GM18951 (cell line): ENCODE measurements at regions not wholly inside any gene's neighbourhood (a gene's known extent, or its start where the extent isn't known, plus 50 kb on each side); places are given as distances from the start of the nearest gene placed in this dataset.
"Not testable (repeated sequence)": the region's sequence is repeated elsewhere in the genome, so short reads cannot be mapped to it uniquely, and the experiment has no call there.

Source experiments
- POLR2A ChIP-seq: IDR thresholded peaks from 4 replicates; pipeline ENCODE4 v1.6.1; 2011; ENCODE audit warnings: mild to moderate bottlenecking; ENCODE audit not compliant: insufficient read length, insufficient read depth; ENCODE audit errors: extremely low read depth
- in situ Hi-C: fragments of 300-500 bp; cut with MboI; formaldehyde crosslinking; loops from one replicate; pipeline ENCODE4 v1.12.0; 2022; ENCODE audit warnings: low sequenced_read_pairs, mixed read lengths, inconsistent platforms; ENCODE audit not compliant: unreplicated experiment

DNA sequence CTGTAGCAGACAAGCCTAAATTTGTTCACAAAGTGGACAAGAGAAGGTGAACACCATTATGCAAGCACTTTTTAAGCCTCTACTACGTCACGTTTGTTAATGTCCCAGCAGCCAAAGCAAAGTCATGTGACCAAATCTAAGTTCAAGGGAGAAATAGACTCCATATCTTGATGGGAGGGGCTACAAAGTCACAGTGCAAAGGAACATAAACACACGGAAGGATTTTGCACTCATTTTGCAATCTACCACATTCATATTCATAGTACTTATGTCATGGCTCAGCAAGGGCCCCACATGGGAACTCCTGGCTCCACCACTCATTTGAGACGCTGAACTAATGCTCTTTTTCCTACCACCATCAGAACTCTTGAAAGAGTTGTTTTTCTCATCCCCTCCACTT is 139.0 kb upstream of the JADE1 start:
- in situ Hi-C loops, result no loop called here
- TF ChIP-seq POLR2A, result no peak

DNA sequence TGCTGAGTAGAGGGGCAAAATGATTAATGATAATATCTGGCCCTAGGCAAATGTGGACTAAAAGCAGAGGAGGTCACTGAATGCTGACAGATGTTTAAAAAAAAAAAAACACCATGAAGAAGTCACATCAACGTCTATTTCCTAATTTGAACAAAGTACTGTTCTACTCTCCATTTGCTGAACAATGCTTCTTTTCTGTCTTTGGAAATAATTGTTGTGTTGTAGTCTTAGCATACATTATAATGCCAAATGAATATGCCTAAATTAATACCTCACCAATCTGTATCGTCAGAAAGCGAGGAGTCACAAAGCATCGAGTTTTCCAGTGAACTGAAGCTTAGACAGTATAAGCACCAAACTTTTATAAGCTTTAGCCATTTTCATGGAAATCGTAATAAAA is 140.9 kb upstream of the JADE1 start:
- no peak for TF ChIP-seq POLR2A
- in situ Hi-C loops, result no loop called here

DNA sequence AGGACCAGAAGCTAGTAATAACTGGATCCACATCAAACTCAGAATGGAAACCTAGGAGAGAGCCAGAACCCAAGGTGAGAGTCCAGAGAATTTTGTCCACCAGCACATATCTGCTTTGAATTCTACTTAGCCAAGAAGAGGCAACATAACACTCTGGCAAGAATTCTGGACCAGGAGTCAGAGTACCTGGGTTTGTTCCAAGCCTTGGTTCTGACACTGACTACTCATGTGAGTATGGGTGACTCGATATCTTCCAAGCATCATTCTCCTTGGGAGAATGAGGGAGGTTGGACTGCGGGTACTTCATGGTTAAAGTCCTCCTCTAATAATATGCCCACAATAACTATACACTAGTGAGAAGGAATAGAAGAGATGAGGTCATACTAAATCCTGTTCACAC is 144.0 kb upstream of the JADE1 start:
- no peak for TF ChIP-seq POLR2A
- in situ Hi-C loops, result no loop called here

DNA sequence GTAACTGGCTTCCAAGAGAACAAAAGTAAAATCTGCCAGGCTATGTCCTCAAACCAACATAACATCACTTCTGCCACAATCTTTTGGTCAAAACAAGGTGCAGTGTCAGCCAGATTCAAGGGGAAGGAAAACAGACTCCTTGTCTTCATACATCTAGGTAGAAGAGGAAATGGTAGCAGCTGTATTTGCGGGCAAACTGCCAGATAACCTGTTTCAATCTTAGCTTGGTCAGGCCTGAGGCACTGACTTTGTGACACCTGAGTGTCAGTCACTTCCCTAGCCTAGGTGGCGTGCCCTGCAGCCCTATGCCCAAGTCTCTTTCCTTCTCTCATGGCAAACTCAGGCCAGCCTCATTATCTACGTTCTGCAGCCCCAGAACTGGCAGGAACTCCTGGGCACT is 146.2 kb upstream of the JADE1 start:
- TF ChIP-seq POLR2A, result no peak
- in situ Hi-C loops, result no loop called here

DNA sequence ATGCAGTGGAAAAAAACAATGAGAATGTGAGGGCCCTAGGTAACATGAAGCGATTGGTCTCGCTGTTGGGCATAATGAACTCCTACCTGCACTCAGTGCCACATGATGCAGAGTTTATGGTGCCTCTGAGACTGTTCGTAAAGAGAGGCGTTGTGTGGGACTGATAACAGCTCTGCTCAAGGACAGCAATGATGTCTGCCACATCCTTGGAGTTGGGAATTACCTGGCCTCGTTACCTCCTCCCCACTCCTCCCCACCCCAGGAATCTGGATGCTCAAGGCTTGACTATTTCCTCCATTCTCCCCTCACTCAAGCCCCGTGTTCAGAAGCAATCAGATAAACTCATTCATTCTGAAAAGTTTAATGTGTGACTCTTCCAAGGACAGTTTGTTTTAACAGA is 148.0 kb upstream of the JADE1 start:
- in situ Hi-C loops, result no loop called here
- TF ChIP-seq POLR2A, result no peak

DNA sequence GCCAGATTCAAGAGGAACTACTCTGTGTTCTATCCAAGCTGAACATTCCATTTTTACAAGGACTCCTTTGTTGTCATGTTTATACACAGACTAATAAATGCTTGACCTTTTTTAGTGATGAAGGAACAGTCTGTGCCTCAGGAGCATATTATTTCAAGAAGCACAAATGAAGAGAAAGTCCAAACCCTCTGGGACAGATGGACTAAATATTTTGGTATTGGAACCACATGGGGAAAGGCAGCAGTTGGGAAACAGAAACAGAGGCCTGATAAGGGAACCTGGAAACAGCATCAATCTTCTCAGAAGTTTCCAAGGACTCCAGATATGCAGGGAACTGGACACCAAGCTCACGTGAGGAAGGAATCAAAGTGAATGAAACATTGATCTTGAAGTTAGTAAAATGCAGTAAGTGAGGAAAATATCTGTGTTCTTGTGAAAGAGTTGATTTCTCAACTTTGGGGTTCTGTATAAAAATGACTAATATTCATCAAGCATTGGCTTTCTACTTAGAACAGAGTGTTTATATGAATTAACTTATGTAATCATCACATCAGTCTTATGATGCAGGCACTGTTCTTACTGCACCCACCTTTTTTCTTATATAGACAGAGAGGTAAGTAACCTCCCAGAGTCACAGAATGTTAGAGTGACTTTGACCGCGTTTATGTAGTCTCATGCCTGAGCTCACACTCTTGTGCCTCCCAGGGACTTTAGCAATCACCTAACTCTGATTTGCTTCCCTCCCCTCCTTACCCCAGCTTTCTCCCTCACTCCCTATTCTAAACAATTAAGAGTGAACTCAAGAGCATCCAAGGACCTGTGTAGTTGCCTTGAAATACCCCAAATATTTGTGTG is 148.9 kb upstream of the JADE1 start:
- in situ Hi-C loops, result no loop called here
- TF ChIP-seq POLR2A, result no peak

DNA sequence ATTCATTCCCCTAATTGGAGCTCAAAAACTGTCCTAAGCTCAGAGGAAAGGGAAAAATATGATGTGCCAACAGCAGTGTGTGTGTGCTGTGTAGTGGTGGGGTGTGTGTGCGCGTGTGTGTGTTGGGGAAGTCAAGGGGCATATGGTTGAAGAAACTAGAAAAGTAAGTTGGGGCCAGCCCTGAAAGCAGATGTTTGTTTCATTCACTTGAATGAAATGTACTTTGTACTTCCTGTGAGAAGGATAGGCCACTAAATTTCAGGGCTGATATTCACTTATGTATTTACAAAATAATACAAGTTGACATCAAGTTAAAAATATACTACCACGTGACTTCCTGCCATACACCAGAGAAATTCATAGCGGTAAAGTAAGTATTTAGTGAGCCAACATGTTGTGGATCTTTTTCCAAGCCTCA is 151.3 kb upstream of the JADE1 start:
- no peak for TF ChIP-seq POLR2A
- in situ Hi-C loops, result no loop called here

DNA sequence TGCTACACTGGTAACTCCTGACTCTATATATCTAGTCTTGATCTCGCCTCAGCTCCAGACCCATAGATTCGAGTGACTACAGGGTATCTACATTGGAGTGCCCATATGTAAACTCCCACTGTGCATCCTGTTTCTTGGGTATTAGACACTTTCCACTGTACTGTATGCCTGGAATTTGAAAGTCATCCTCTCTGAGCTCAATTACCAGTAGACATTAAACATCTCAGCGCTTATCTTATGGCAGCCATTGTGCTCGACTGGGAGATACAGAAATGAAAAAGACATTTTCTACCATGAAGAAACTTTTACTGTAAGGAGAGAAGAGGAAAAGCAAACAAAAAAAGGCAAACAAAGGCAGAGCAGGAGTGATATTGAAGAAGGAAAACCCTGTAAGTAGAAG is 151.9 kb upstream of the JADE1 start:
- in situ Hi-C loops, result no loop called here
- TF ChIP-seq POLR2A, result no peak

DNA sequence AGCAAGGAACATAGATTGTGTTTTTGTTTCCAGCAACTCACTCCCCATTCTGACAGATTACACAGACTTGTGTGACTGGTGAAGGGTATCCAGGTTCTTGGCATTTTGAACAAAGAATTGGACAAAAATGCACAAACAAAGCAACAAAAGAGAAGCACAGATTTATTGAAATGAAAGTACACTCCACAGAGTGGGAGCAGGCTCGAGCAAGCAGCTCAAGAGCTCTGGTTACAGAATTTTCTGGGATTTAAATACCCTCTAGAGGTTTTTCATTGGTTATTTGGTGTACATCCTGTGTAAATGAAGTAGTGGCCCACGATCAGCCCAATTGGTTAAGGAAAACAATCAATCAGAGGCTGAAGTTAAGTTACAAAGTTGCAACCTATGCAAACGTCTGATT is 155.0 kb upstream of the JADE1 start:
- no peak for TF ChIP-seq POLR2A
- in situ Hi-C loops, result no loop called here

DNA sequence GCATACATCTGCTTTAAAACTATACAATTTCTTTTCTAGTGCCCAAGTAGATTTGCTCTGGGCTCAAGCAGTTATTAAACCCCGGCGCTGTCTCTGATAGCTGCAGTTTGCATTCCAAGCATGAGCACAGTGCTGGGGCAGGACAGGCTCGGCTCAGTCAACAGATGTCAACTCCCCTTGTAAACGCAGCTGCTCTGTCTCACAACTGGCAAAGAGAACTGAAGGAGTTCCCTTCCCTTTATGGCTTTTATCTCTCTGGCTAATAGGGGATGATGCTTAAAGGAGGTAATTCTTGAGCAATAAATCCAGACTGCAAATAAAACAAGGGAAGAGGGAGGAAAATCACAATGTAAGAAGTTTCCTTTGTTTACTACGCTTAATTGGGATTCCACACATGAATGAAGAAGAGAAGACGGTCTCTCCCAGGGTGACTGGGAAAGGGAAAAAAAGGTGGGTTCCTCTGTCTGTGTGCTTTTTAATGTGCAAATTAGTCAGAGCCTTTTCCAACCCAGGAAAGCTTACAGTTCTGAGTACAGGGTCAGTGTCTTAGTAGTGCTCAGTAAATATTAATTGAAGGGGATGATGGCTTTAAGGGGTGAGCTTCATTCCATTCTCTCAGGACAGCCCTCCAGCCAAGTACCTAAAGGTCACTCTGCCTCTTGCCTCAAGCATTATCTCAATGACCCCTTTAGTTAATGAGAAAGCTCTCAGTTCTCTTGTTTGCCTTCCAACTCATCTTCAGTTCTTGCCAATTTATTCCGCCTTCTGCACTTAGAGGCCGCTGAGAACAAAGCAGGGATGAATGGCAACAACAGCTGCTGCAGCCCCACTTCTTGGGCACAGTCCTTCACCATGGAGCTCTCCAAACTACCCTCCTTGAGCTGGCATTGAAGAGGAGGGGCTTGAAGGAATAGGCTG is 155.7 kb upstream of the JADE1 start:
- in situ Hi-C loops, result no loop called here
- no peak for TF ChIP-seq POLR2A

DNA sequence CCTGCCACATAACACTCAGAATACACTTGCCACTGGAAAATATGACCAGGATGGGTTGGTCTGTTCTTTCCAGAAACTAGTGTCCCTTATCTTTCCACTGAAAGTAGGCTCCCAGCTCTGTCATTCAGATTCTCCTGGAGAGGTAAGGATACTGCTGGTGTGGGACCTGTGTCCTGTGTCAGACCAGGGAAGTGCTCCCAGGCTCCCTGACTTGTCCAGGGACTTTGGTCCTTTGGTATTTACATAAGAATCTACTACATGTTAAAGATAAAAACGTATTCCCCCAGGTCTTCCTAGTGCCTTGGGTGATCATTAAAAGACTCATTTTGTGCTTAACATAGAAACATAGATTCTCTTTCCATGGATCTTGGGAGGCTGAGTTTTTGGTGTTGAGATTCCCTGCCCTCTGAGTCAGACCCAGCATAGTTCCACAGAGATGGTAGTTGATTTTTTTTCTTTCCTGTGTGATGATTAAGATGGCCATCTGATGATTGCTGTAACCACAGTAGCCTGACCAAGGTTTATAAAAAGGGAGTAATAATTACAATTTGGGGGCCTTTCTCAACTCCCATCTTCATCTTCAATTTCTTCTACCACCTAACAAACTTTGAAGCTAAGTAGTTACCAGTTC is 159.8 kb upstream of the JADE1 start:
- TF ChIP-seq POLR2A, result no peak

DNA sequence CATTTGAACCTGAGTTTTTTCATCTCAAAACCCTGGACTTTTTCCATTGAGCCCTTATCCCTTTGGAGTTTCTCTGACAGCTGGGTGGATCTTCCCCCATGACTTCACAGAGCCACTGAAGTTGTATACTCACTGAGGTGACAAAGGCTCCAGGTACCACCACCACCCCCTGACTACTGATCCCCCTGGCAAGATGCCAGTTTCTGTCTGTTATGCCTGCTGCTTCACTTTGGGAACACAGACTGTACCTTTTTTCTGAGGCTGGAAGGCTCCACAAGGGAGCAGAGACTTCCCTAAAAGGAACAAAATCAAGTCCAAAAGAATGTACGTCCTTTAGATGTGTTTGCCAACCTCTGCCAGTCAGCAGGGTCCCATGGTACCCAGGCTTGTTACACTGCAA is 160.3 kb upstream of the JADE1 start:
- TF ChIP-seq POLR2A, result no peak
- in situ Hi-C loops, result no loop called here

More for the DNA sequence above, 159.8 kb upstream of the JADE1 start:
- in situ Hi-C loops, result no loop called here

DNA sequence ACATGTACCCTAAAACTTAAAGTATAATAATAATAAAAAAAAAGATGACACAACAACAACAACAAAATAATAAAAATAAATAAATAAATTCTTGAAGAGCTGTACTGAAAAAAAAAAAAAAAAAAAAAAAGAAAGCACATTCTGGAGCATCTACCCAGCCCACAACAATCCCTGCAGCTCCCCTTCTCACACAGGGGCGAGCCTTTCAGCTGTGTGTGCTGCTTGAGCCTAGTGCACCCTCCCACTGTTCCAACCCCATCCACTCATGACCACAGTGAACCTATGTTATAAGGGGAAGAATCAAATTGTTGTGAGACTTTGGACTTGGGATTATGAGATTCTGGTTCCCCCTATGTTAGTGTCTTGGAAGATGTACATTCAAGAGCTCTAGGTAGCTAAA is 161.5 kb upstream of the JADE1 start:
- TF ChIP-seq POLR2A, result no peak

DNA sequence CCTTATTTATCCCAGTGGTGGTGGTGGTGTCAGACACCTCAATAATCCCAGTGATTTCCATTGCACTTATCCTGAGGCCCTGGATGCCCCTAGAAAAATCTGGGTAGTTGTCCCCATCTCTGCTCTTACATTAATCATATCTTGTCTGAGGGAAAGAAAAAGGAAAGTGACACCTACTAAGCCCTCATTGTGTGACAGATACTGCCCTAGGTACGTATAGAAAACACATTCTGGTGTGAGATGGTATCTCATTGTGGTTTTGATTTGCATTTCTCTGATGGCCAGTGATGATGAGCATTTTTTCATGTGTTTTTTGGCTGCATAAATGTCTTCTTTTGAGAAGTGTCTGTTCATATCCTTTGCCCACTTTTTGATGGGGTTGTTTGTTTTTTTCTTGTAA is 162.6 kb upstream of the JADE1 start:
- in situ Hi-C loops, result not testable (repeated sequence)

More for the DNA sequence above, 161.5 kb upstream of the JADE1 start:
- in situ Hi-C loops, result no loop called here

DNA sequence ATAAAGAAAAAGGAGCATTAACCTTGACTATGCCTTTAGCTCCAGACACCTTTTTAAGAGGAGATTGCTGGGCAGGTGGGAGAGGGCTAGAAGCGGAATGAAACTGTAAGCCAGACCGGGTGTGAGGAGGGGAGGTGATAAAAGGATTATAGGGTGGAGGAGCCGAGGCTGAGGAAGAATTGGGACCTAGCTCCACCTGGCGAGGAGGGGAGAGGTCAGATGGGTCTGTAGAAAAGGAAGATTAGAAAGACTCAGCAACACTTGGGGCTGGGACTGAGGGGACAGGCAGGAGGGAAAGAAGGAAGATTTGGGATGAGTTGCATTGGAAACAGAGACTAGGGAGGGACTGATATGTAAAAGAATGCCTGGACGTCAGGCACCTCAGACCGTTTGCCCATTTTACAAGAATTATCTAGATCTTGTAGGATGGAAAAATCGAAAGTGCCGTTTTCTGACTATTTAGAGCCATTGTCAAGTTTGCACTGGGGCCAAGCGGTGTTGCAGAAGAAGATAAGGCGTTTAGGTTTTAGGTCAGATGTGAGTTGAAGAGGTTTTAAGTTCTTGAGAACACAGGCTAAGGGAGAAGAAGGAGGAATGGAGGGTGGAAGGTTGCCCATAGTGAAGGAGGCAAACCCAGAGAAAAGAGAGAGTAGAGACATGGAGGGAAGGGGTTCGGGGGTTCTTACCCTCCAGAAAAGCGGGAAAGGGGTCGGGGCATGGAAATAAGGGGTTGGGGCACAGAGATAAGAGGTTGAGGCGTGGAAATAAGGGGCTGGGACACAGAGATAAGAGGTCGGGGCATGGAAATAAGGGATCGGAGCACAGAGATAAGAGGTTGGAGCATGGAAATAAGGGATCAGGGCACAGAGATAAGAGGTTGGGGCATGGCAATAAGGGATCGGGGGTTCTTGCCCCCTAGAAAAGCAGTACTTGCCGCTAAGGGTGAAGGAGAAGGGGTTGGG is 164.5 kb upstream of the JADE1 start:
- in situ Hi-C loops, result not testable (repeated sequence)

DNA sequence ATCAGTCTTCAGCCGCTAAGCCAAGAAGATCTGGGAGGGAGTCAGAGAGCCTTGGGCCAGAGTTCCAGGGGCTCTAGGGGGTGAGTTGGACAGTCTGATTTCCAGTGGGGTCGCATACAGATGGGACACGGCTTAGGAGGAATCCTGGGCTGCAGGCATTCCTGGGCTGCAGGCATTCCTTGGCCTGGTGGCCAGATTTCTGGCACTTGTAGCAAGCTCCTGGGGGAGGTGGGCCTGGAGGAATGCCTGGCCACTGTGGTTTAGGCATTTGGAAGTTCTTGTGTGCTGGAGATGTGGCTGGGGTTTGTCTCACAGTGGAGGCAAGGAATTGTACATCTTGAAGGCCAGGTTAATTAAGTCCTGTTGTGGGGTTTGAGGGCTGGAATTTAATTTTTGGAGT is 165.4 kb upstream of the JADE1 start:
- in situ Hi-C loops, result not testable (repeated sequence)

DNA sequence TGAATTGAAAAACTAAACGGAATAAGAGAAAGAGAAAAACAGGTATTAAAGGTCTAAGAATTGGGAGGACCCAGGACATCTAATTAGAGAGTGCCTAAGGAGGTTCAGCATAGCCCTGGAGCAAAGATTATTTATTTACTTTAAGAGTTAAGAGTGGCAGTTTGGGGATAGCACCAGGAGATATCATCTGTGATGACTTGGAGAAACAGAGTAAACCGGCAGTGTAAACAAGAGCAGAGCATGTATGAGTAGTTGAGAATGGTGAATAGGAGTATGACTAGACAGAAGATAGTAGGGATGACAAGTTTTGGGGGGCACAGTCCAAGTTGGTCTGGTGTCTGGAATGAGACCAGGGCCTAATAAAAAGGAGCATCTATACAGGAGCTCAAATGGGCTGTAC is 167.9 kb upstream of the JADE1 start:
- in situ Hi-C loops, result not testable (repeated sequence)
